Muscle of arm (tissue), 1 donor: ENCODE measurements at regions not wholly inside any gene's neighbourhood (a gene's known extent, or its start where the extent isn't known, plus 50 kb on each side); places are given as distances from the start of the nearest gene placed in this dataset.

Experiments used
- DNase-seq: peaks from one replicate; pipeline ENCODE4 v3.0.0-alpha.2; 2013

DNA sequence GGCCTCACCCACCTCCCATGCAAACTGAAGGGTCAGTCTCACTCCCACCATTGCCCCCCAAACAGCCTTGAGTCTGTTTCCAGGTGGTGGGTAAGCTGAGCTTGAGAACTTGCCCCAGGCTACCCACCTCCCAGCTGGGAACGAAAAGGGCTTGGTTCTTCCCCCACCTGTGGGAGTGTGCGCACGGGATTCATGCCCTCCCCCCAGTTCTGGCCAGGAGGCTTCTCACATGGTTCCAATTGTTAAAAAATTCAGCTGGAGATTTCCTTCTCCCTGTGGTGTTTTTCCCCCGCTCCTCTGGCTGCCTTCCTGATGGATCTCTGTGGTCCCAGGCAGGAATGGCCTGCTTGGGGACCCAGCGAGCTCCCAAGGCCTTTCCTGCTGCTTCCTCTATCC lies 81.8 kb upstream of the C21orf91 start:
- DNase-seq, result no peak

DNA sequence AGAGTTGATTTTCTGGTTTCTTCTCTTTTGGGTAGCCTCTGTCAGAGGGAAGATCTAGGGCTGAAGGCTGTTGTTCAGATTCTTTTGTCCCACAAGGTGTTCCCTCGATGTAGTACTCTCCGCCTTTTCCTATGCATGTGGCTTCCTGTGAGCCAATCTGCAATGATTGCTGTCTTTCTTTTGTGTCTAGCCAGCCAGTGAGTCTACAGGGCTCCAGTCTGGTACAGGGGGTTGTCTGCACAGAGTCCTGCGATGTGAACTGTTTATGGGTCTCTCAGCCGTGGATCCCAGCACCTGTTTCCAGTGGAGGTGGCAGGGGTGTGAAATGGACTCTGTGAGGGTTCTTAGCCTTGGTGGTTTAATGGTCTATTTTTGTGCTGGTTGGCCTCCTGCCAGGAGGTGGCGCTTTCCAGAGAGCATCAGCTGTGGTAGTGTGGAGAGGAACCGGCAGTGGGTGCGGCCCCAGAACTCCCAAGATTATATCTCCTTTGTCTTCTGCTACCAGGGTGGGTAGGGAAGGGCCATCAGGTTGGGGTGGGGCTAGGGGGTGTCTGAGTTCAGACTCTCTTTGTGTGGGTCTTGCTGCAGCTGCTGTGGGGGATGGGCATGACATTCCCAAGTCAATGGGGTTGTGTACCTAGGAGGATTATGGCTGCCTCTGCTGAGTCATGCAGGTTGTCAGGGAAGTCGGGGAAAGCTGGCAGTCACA lies 81.3 kb upstream of the C21orf91 start:
- DNase-seq, result no peak

DNA sequence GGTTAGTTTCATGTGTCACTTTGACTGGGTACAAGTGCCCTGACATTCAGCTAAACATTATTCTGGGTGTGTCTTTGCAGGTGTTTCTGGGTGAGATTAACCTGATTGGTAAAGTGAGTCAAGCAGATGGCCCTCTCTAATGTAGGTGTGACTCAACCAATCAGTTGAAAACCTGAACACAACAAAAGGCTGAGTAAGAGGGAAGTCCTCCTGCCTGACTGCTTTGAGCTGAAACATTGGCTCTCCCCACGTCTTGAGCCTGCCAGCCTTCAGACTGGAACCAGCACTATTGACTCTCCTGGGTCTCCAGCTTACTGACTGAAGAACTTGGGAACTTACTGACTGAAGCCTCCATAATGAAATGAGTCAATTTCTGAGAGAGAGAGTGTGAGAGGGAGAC lies 70.0 kb upstream of the C21orf91 start:
- DNase-seq, result no peak

DNA sequence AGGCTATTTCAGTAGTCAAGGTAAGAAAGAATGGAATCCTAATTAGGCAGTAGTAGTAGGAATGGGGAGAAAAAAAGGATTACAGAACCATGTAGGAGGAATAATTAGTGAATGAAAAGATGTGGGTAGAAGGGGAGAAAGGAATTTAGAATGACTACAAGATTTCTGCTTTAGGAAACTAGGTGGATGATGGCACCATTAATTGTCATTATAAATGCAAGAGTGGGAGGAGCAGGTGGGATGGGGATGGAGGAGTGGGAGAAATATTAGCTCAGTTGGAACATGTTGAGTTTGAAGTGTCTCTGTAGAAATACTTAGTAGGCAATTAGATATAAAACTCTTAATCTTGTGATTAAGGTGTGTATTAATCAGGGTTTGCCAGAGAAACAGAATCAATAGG lies 50.0 kb upstream of the C21orf91 start:
- DNase-seq, result no peak
